Transverse colon (tissue), 4 donors: ENCODE measurements at regions not wholly inside any gene's neighbourhood (a gene's known extent, or its start where the extent isn't known, plus 50 kb on each side); places are given as distances from the start of the nearest gene placed in this dataset.

Experiments
- EP300 ChIP-seq: sonication (generic); formaldehyde crosslinking; IDR thresholded peaks from one replicate; pipeline ENCODE4 v1.6.1; 2017; ENCODE audit warnings: antibody characterized with exemption, low read depth
- POLR2A ChIP-seq: fragments of 450-650 bp; IDR thresholded peaks from one replicate; pipeline ENCODE4 v1.6.1; 2016; ENCODE audit warnings: antibody characterized with exemption, mild to moderate bottlenecking, moderate library complexity
- POLR2AphosphoS5 ChIP-seq, 3 donors: sonication (generic); formaldehyde crosslinking; IDR thresholded peaks; one replicate each; pipeline ENCODE4 v1.6.1; 2016; ENCODE audit warnings: antibody characterized with exemption in 3 of 3
- TF ChIP-seq, protein P1 (sequence below), 5 experiments: fragments of 200-600 bp in 3 of 5; fragments of 450-650 bp in 2 of 5; sonication (generic) in 3 of 5; IDR thresholded peaks; 1 replicate in 2 of 5; 2 replicates in 3 of 5; pipeline ENCODE4 v1.5.1; 2016 to 2017; ENCODE audit warnings: antibody characterized with exemption in 5 of 5, inconsistent platforms in 3 of 5, mild to moderate bottlenecking in 2 of 5, moderate library complexity in 1 of 5

DNA sequence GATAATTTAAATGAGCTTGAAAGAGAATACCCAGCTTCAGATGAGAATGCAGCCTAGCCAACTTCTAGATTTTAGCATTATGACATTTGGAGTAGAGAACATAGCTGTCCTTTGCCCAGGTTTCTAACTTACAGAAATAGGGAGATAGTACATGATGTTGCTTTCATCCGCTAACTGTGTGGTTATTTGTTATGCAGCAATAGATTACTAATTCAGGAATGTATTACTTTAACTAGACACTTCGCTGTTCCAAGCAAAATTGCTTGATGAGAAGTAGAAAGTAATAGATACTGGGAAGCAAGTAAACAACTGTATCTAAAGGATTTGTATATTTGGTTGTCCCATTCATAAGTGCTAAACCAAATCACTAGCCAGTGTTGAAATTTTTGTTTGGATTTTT, 790.9 kb upstream of the PRR20A start:
- TF ChIP-seq, protein P1, sequence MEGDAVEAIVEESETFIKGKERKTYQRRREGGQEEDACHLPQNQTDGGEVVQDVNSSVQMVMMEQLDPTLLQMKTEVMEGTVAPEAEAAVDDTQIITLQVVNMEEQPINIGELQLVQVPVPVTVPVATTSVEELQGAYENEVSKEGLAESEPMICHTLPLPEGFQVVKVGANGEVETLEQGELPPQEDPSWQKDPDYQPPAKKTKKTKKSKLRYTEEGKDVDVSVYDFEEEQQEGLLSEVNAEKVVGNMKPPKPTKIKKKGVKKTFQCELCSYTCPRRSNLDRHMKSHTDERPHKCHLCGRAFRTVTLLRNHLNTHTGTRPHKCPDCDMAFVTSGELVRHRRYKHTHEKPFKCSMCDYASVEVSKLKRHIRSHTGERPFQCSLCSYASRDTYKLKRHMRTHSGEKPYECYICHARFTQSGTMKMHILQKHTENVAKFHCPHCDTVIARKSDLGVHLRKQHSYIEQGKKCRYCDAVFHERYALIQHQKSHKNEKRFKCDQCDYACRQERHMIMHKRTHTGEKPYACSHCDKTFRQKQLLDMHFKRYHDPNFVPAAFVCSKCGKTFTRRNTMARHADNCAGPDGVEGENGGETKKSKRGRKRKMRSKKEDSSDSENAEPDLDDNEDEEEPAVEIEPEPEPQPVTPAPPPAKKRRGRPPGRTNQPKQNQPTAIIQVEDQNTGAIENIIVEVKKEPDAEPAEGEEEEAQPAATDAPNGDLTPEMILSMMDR (IDR thresholded peaks at IDR 0.05) = no peak
- TF ChIP-seq POLR2A (no peak), EP300 (no peak), POLR2AphosphoS5 (IDR thresholded peaks at IDR 0.05) (no peak)
